K562 (cell line): ENCODE measurements at regions not wholly inside any gene's neighbourhood (a gene's known extent, or its start where the extent isn't known, plus 50 kb on each side); places are given as distances from the start of the nearest gene placed in this dataset.

ENCODE experiments used
- ATAC-seq: fragments of 200-7000 bp; cut with Tn5 transposase; 3 replicates; pipeline ENCODE4 v1.9.1; 2020; ENCODE audit warnings: moderate library complexity
- BruUV-seq: library from RNA; stranded (reverse); fragments of 400-500 nt; replicated peaks from 2 replicates; lab custom pipeline; 2021; lab: Mats Ljungman, UMichigan
- CTCF ChIA-PET: fragments of 300-600 bp; formaldehyde crosslinking; extraction: SDS; loops from one replicate; lab custom pipeline; 2021; ENCODE audit warnings: low intra/inter-chr PET ratio; lab: Yijun Ruan, JAX
- POLR2A ChIA-PET: fragments of 300-600, 350-650 bp; sonication (Branson Sonifier 250); formaldehyde crosslinking; extraction: SDS; loops from one replicate; lab custom pipeline; 2021; ENCODE audit warnings: antibody characterized with exemption, inconsistent platforms; lab: Yijun Ruan, JAX
- DNase-seq, 4 experiments: peaks; one replicate each; pipeline versions ENCODE4 v3.0.0 to v3.0.0-alpha.2; 2011 to 2018; ENCODE audit warnings: low spot score in 3 of 4, mixed read lengths in 3 of 4; ENCODE audit errors: extremely low read depth in 1 of 4
- FAIRE-seq: peaks from 2 replicates; lab custom pipeline; 2011; peaks lifted over from hg19 to GRCh38; lab: Jason Lieb, UNC
- H2AFZ ChIP-seq: 2 replicates; pipeline ENCODE4 v1.6.0; 2011; ENCODE audit warnings: low read depth, low read length, control low read depth, inconsistent platforms
- H3K27ac ChIP-seq: fragments of 200-600 bp; 3 replicates; pipeline ENCODE4 v1.8.0; 2011; ENCODE audit warnings: low read depth, mild to moderate bottlenecking, control low read depth, inconsistent platforms, low read length, moderate library complexity, mixed read lengths; ENCODE audit errors: extremely low read depth
- H3K27me3 ChIP-seq, 2 experiments: fragments of 300-600 bp in 1 of 2; 2 replicates in 1 of 2; 3 replicates in 1 of 2; pipeline versions ENCODE4 v1.6.0 to v1.8.0; 2011; ENCODE audit warnings: inconsistent platforms in 2 of 2, low read length in 2 of 2, mild to moderate bottlenecking in 1 of 2, mixed read lengths in 1 of 2, moderate library complexity in 1 of 2; ENCODE audit not compliant: control insufficient read depth in 2 of 2, insufficient read depth in 2 of 2
- H3K36me3 ChIP-seq: fragments of 300-600 bp; 3 replicates; pipeline ENCODE4 v1.8.0; 2011; ENCODE audit warnings: mild to moderate bottlenecking, low read length, inconsistent platforms; ENCODE audit not compliant: control insufficient read depth, insufficient read depth
- H3K4me1 ChIP-seq, 2 experiments: fragments of 200-600 bp in 1 of 2; replicated peaks in 1 of 2; 2 replicates in 1 of 2; 3 replicates in 1 of 2; pipeline versions ENCODE4 v1.5.1 to v1.8.0; 2011; ENCODE audit warnings: inconsistent platforms in 2 of 2, low read length in 2 of 2, mild to moderate bottlenecking in 1 of 2, mixed read lengths in 1 of 2, moderate library complexity in 1 of 2; ENCODE audit not compliant: control insufficient read depth in 2 of 2, insufficient read depth in 2 of 2
- H3K4me2 ChIP-seq: 2 replicates; pipeline ENCODE4 v1.6.1; 2011; ENCODE audit warnings: low read length, control low read depth, inconsistent platforms, mixed read lengths; ENCODE audit not compliant: insufficient read depth
- H3K4me3 ChIP-seq: fragments of 200-600 bp; sonication (generic), shearing (Covaris generic); 2 replicates; pipeline ENCODE4 v1.5.1; 2016; ENCODE audit warnings: control low read depth, inconsistent platforms
- H3K79me2 ChIP-seq: fragments of 200-600 bp; 3 replicates; pipeline ENCODE4 v1.8.0; 2011; ENCODE audit warnings: low read length, inconsistent platforms; ENCODE audit not compliant: control insufficient read depth, insufficient read depth
- H3K9ac ChIP-seq, 2 experiments: 2 replicates each; pipeline versions ENCODE4 v1.6.0 to v1.6.1; 2011; ENCODE audit warnings: low read depth in 2 of 2, low read length in 2 of 2, control low read depth in 1 of 2, inconsistent platforms in 1 of 2, mild to moderate bottlenecking in 1 of 2, mixed read lengths in 1 of 2; ENCODE audit not compliant: insufficient read depth in 1 of 2
- H3K9me1 ChIP-seq: one replicate; pipeline ENCODE4 v1.6.0; 2011; ENCODE audit warnings: inconsistent platforms, mild to moderate bottlenecking, low read length, moderate library complexity; ENCODE audit not compliant: control insufficient read depth, insufficient read depth
- H3K9me3 ChIP-seq: replicated peaks from 2 replicates; pipeline ENCODE4 v1.5.1; 2011; ENCODE audit warnings: low read depth, low read length, inconsistent platforms; ENCODE audit not compliant: control insufficient read depth, insufficient read depth
- H4K20me1 ChIP-seq: replicated peaks from 2 replicates; pipeline ENCODE4 v1.6.1; 2011; ENCODE audit warnings: low read length, inconsistent platforms, mixed read lengths; ENCODE audit not compliant: control insufficient read depth, insufficient read depth
- CAMTA2 ChIP-seq: fragments of 250-450 bp; sonication (Bioruptor Pico); conservative IDR thresholded peaks from 2 replicates; pipeline ENCODE4 v1.5.1; 2022
- GATAD2A ChIP-seq: fragments of 450-650 bp; IDR thresholded peaks from 2 replicates; pipeline ENCODE4 v1.6.1; 2017
- GTF2A2 ChIP-seq: IDR thresholded peaks from 2 replicates; pipeline ENCODE4 v1.6.1; 2016; ENCODE audit warnings: mild to moderate bottlenecking, missing genetic modification characterization, missing compliant biosample characterization
- HNRNPLL ChIP-seq: fragments of 200-400 bp; formaldehyde crosslinking; IDR thresholded peaks from 2 replicates; pipeline ENCODE4 v1.6.1; 2017; ENCODE audit warnings: low read length, low read depth, mild to moderate bottlenecking; ENCODE audit not compliant: poor library complexity, severe bottlenecking
- KAT7 ChIP-seq: sonication (generic); formaldehyde crosslinking; IDR thresholded peaks from 2 replicates; pipeline ENCODE4 v1.8.0; 2022; ENCODE audit warnings: missing genetic modification reagents, mild to moderate bottlenecking, borderline replicate concordance
- MCM3 ChIP-seq: fragments of 450-650 bp; IDR thresholded peaks from 2 replicates; pipeline ENCODE4 v1.6.1; 2016
- MYC ChIP-seq, 2 experiments: fragments of 250-450 bp in 1 of 2; sonication (Bioruptor Pico) in 1 of 2; IDR thresholded peaks; 2 replicates each; pipeline versions ENCODE4 v1.5.1 to v1.6.1; 2012 to 2021; ENCODE audit warnings: low read depth in 2 of 2, borderline replicate concordance in 1 of 2, improper control_type of control experiment in 1 of 2, low read length in 1 of 2, mild to moderate bottlenecking in 1 of 2, moderate library complexity in 1 of 2
- PRMT5 ChIP-seq: sonication (generic); formaldehyde crosslinking; IDR thresholded peaks from 2 replicates; pipeline ENCODE4 v1.5.0; 2020; ENCODE audit warnings: missing genetic modification reagents
- SMARCA5 ChIP-seq: fragments of 450-650 bp; IDR thresholded peaks from 2 replicates; pipeline ENCODE4 v1.6.1; 2016
- STAT5A ChIP-seq: IDR thresholded peaks from 2 replicates; pipeline ENCODE4 v1.6.1; 2012; ENCODE audit warnings: low read length, inconsistent platforms, borderline replicate concordance
- TCF7 ChIP-seq: sonication (generic); IDR thresholded peaks from 2 replicates; pipeline ENCODE4 v1.6.1; 2016; ENCODE audit warnings: antibody characterized with exemption, borderline replicate concordance
- XRCC5 ChIP-seq: fragments of 200-400 bp; formaldehyde crosslinking; IDR thresholded peaks from 2 replicates; pipeline ENCODE4 v1.6.1; 2017; ENCODE audit warnings: low read depth, mild to moderate bottlenecking, low read length
- WGBS: fragments of 100-300 bp; shearing (Covaris generic); methylation state at CpG from one replicate; pipeline ENCODE4 v1.1.6; 2016; ENCODE audit warnings: low coverage, mixed read lengths; ENCODE audit not compliant: insufficient coverage; ENCODE audit errors: missing lambda C conversion rate; 5-methylcytosine and 5-hydroxymethylcytosine counted together
- in situ Hi-C: fragments of 300-500 bp; cut with MboI; formaldehyde crosslinking; loops from 4 replicates; pipeline ENCODE4 v1.15.0; 2018; ENCODE audit warnings: inconsistent platforms, mixed read lengths
- intact Hi-C: fragments of 100-400 bp; cut with micrococcal nuclease; formaldehyde crosslinking; loops from 2 replicates; pipeline ENCODE4 v1.14.2; 2022
- TF ChIP-seq, protein P1 (sequence below): sonication (generic); formaldehyde crosslinking; IDR thresholded peaks from 2 replicates; pipeline ENCODE4 v1.8.1; 2022; ENCODE audit warnings: missing genetic modification reagents

DNA sequence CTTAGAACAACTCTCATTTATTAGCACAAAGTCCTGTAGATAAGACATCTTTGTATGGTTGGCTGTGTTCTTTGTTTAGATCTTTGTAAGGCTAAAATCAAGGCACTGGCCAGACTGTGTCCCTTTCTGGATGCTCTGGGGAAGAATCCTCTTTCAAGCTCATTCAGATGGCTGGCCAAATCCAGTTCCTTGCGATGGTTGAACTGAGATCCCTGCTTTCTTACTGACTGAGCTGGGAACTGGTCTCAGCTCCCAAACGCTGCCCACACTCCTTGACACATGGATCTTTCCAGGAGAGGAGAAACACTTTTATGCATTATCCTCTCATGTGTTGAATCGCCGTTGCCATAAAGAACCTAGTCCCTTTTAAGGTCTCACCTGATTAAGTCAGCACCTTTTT lies 586.5 kb upstream of the IGFBP3 start:
- H3K79me2 ChIP-seq, result no peaks in the 10 kb centered on the region
- intact Hi-C loops (no loop called here), in situ Hi-C loops (no loop called here)
- H3K9me1 ChIP-seq, result no peaks in the 10 kb centered on the region
- no TSS peak for BruUV-seq
- 2% methylated on average over 4 of the region's 4 CpGs for WGBS
- no peaks in the 10 kb centered on the region for H3K36me3 ChIP-seq
- ChIA-PET POLR2A (no interaction called here), CTCF (no interaction called here)
- no peak for ATAC-seq
- FAIRE-seq, result no peak
- peaks cover 1% of the 10 kb centered on the region; the same call in 1 of the 2 replicates for H3K9me3 ChIP-seq
- no peak overlapping the region for H3K27ac ChIP-seq
- TF ChIP-seq, protein P1, sequence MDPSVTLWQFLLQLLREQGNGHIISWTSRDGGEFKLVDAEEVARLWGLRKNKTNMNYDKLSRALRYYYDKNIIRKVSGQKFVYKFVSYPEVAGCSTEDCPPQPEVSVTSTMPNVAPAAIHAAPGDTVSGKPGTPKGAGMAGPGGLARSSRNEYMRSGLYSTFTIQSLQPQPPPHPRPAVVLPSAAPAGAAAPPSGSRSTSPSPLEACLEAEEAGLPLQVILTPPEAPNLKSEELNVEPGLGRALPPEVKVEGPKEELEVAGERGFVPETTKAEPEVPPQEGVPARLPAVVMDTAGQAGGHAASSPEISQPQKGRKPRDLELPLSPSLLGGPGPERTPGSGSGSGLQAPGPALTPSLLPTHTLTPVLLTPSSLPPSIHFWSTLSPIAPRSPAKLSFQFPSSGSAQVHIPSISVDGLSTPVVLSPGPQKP (CRISPR knock-in tag), result no peak
- TF ChIP-seq MCM3 (no peak), XRCC5 (no peak), CAMTA2 (CRISPR knock-in tag) (no peak), TCF7 (no peak), KAT7 (CRISPR knock-in tag) (no peak), STAT5A (no peak), GATAD2A (no peak), MYC (IDR thresholded peaks at IDR 0.05; ENCODE audit: low read depth, low read length) (no peak), MYC (CRISPR knock-in tag; IDR thresholded peaks at IDR 0.05; ENCODE audit: borderline replicate concordance, low read depth) (no peak), PRMT5 (no peak), SMARCA5 (no peak), HNRNPLL (no peak), GTF2A2 (tag) (no peak)
- H2AFZ ChIP-seq, result no peak overlapping the region
- no peaks in the 10 kb centered on the region for H4K20me1 ChIP-seq
- no peak overlapping the region for H3K4me2 ChIP-seq
- no peak for DNase-seq
- no peak overlapping the region for H3K9ac ChIP-seq
- no peaks in the 10 kb centered on the region for H3K27me3 ChIP-seq
- no peak overlapping the region for H3K4me3 ChIP-seq
- no peaks in the 10 kb centered on the region for H3K4me1 ChIP-seq
